ENCODE measurements at regions not wholly inside any gene's neighbourhood (a gene's known extent, or its start where the extent isn't known, plus 50 kb on each side); places are given as distances from the start of the nearest gene placed in this dataset.
"Not testable (repeated sequence)": the region's sequence is repeated elsewhere in the genome, so short reads cannot be mapped to it uniquely, and the experiment has no call there.

DNA sequence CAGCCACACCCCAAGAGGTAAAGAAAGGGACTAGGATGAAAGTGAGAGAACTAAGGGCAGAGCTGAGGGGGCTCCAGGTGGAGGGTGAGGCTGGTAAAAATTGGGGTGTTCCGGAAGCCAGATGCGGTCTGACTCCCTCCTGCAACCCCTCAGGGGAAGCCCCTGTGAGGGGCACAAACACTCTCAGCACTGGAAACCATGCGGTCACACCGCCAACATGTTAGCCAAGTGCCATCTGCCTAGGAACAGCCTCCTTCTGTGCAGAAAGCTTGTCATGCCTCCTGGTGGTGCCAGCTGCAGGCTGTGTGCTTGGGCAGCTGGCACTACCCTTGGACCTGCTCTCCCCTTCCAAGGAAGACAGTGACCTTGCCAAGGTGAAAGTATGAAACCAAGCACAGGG, 83.5 kb upstream of the RPL38 start:
- DNase-seq (ENCODE audit: low spot score), result no peak

DNA sequence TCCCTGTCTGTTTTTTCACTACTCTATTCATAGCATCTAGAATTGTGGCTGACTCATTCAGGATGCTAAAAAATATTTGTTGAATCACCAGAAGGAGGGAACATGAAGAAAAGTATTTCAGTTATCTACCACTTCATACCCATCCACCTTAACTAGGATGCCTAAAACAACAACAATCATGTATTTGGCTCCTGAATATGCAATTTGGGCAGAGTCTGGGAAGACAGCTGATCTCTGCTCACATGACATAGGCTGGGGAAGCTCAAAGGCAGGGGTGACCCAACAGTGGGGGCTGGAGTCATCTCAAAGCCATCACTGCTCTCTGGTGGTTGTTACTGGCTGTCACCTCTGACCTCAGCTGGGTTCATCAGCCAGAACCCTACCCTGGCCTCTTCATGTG, 80.1 kb upstream of the RPL38 start:
- TF ChIP-seq, protein P1, sequence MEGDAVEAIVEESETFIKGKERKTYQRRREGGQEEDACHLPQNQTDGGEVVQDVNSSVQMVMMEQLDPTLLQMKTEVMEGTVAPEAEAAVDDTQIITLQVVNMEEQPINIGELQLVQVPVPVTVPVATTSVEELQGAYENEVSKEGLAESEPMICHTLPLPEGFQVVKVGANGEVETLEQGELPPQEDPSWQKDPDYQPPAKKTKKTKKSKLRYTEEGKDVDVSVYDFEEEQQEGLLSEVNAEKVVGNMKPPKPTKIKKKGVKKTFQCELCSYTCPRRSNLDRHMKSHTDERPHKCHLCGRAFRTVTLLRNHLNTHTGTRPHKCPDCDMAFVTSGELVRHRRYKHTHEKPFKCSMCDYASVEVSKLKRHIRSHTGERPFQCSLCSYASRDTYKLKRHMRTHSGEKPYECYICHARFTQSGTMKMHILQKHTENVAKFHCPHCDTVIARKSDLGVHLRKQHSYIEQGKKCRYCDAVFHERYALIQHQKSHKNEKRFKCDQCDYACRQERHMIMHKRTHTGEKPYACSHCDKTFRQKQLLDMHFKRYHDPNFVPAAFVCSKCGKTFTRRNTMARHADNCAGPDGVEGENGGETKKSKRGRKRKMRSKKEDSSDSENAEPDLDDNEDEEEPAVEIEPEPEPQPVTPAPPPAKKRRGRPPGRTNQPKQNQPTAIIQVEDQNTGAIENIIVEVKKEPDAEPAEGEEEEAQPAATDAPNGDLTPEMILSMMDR (IDR thresholded peaks at IDR 0.05; ENCODE audit: extremely low read depth, missing control alignments), result no peak
- no peak for DNase-seq (ENCODE audit: low spot score)

More for the DNA sequence above, 83.5 kb upstream of the RPL38 start:
- TF ChIP-seq, protein P1 (IDR thresholded peaks at IDR 0.05; ENCODE audit: extremely low read depth, missing control alignments), result no peak

DNA sequence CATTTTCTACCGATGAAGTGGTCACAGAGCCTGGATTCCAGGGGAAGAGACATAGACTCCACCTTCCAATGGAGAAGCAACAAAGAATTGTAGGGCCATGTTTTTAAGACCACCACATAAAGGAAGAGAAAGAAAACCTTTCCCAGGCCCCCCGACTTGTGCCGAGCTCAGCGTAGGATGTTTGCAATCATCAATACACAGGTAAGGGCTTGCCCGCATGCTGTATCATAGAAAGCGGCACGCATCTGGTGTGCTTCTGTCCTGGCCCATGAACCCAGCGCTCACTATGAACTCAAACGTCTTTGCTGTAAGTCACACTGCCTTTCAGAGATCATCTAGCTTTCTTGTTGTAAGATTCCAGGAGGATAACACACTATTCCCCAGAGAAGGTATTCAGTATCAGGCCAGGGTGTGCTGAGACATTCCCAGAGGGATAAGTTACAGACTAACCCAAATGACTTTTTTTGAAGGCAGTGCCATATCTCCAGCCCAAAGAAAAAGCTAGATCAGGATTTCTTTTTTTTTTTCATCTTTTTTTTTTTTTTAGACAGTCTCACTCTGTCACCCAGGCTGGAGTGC, 79.5 kb upstream of the RPL38 start:
- DNase-seq (ENCODE audit: low spot score), result no peak
- TF ChIP-seq, protein P1 (IDR thresholded peaks at IDR 0.05; ENCODE audit: extremely low read depth, missing control alignments), result no peak

DNA sequence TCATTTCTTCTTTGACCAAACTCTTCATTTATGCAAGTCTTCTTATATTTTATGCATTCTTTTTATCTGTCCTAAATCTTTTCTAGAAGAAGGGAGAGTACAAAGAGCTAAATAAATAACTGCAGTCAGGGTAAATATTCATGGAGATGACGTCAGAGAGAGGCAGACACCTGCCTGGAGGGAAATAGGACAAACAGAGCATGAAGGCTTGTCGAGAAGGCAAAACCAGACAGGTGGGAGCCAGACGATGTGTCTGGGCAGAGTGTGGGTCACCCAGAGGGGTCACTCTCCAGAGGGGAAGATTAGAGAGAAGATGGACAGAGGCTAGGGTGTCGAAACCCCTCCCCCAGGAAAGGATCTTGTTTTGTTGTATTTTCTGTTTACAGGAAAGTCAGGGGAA, 78.3 kb upstream of the RPL38 start:
- TF ChIP-seq, protein P1 (IDR thresholded peaks at IDR 0.05; ENCODE audit: extremely low read depth, missing control alignments), result no peak
- DNase-seq (ENCODE audit: low spot score), result no peak

DNA sequence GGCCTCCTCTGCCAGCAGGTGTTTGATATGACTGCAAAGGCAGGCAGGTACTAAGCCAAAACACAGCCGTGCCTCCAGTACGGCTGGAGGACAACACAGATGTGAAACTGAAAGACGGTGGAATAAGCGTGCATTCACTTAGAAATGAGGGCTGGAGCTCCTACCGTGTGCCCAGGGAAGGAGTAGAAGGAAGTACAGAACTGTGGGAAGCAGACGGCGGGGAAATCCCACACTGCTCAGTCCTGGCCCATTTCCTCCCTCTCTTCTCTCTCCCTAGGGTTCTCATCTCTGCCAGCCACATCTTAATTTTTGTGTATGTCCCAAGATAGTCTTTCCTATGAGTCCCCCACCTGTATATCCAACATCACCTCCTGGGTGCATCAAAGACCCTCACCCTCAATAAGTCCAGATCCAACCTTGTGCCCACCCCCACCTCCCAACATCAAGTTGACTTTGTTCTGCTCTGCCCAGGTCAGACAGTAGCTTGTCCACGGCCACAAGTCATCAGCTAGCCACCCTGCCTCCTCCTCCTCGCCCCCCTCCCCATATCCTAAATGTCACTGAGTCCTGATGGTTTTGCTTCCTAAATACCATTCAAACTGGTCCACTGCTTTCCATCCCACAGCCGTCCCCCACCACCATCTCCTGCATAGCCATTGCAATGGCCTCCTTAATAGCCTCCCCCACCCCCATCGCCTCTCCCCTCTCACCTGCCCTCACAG, 77.1 kb upstream of the RPL38 start:
- TF ChIP-seq, protein P1 (IDR thresholded peaks at IDR 0.05; ENCODE audit: extremely low read depth, missing control alignments), result no peak
- no peak for DNase-seq (ENCODE audit: low spot score)

DNA sequence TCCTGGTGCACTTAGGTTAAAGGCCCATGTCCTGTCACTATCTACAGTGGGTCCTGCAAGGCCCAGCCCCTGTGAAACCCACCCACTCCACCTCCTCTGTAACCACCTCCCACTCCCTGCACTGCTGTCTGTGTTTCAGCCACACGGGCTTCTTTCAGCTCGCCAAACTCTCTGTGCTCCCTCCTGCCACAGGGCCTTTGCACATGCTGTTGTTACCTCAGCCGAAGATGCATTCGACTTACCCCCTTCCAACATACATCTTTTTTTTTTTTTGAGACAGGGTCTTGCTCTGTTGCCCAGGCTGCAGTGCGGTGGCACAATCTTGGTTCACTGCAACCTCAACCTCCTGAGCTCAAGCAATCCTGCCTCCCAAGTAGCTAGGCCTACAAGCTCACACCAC, 76.5 kb upstream of the RPL38 start:
- TF ChIP-seq, protein P1 (IDR thresholded peaks at IDR 0.05; ENCODE audit: extremely low read depth, missing control alignments), result no peak

DNA sequence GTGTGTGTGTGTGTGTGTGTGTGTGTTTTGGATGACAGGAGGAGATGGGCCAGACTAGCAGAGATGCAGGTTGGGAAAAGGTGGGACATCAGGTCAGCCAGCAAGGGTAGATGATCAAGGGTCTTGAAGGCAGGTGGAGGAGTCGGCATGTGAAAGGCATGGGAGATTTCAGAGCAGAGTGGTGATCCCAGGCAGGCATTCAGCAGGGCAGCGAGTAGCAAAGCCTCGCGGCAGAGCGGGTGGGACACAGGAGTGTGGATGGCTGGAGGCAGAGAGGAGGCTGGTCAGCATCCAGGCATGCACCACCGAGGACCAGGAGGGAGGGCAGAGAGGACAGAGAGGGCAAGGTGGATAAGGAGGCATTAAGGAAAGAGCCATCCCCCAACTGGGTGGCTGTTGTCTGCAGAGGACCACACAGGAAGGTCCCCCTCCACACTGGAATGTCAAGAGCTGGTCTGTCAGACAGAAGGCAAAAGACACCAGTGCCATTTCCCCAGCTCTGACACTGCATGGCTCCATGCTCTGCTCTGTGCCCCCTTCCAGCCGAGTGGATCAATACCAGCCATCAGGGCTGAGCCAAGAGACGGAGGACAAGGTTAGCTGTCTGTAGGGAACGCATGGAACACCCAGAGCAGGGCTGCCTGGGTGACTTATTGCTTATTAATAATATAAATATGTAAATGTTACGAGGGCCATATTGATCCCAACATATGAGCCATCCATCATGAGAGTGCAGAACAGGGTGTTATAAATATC, 74.8 kb upstream of the RPL38 start:
- no peak for DNase-seq (ENCODE audit: low spot score)
- TF ChIP-seq, protein P1 (IDR thresholded peaks at IDR 0.05; ENCODE audit: extremely low read depth, missing control alignments), result no peak

More for the DNA sequence above, 76.5 kb upstream of the RPL38 start:
- DNase-seq (ENCODE audit: low spot score), result no peak

DNA sequence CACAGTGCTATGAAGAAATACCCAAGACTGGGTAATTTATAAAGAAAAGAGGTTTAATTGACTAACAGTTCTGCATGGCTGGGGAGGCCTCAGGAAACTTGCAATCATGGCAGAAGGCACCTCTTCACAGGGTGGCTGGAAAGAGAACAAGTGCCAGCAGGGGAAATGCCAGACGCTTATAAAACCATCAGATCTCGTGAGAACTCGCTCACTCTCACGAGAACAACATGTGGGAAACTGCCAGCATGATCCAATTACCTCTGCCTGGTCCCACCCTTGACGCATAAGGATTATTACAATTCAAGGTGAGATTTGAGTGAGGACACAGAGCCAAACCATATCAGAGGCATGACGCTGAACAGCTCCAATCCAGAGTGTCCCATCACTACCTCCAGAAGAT, 73.7 kb upstream of the RPL38 start:
- not testable (repeated sequence) for DNase-seq (ENCODE audit: low spot score)

All from GM20000 (cell line).